ENCODE measurements at regions not wholly inside any gene's neighbourhood (a gene's known extent, or its start where the extent isn't known, plus 50 kb on each side); places are given as distances from the start of the nearest gene placed in this dataset.

DNA sequence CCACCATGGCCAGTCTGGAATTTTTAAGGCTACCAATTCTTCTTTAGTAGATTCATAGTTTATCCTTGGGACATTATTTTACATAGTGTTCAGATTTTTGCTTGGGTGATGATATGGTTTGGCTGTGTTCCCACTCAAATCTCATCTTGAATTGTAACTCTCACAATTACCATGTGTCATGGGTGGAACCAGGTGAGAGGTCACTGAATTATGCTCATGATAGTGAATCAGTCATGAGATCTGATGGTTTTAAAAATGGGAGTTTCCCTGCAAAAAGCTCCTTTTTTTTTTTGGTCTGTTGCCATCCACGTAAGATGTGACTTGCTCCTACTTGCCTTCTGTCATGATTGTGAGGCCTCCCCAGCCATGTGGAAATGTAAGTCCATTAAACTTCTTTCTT is 163.9 kb downstream of the GABRG2 start:
- H3K4me3 ChIP-seq (ENCODE audit: low read depth, low read length), result no peak overlapping the region
- DNase-seq (ENCODE audit: low read depth), result no peak
- no peak for TF ChIP-seq MYC (IDR thresholded peaks at IDR 0.05; ENCODE audit: low read depth, low read length)
- TF ChIP-seq, protein P1, sequence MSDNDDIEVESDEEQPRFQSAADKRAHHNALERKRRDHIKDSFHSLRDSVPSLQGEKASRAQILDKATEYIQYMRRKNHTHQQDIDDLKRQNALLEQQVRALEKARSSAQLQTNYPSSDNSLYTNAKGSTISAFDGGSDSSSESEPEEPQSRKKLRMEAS (IDR thresholded peaks at IDR 0.05; ENCODE audit: low read depth, low read length), result no peak
- TF ChIP-seq, protein P2, sequence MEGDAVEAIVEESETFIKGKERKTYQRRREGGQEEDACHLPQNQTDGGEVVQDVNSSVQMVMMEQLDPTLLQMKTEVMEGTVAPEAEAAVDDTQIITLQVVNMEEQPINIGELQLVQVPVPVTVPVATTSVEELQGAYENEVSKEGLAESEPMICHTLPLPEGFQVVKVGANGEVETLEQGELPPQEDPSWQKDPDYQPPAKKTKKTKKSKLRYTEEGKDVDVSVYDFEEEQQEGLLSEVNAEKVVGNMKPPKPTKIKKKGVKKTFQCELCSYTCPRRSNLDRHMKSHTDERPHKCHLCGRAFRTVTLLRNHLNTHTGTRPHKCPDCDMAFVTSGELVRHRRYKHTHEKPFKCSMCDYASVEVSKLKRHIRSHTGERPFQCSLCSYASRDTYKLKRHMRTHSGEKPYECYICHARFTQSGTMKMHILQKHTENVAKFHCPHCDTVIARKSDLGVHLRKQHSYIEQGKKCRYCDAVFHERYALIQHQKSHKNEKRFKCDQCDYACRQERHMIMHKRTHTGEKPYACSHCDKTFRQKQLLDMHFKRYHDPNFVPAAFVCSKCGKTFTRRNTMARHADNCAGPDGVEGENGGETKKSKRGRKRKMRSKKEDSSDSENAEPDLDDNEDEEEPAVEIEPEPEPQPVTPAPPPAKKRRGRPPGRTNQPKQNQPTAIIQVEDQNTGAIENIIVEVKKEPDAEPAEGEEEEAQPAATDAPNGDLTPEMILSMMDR (IDR thresholded peaks at IDR 0.05; ENCODE audit: low read depth, low read length), result no peak
- no peak for TF ChIP-seq POLR2A (IDR thresholded peaks at IDR 0.05; ENCODE audit: extremely low read depth, insufficient read length)

DNA sequence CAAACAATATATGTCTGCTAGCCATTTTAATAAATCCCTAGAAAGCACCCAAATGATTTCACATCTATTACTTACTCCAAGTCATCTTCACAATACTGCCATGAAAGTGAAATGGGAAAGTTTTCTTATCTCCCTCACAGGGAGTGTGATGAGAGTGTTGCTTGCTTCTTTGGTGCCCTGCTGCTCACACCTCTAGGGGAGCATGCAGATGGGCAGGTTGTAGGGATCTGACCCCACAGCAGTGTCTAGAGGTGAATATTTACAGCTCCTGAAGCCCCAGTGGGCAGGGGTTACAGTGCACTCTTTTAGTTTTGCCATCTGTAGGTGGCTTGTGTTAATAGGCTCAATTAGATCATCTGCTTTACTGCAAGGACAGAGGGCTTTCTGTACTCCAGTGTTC is 173.2 kb downstream of the GABRG2 start:
- TF ChIP-seq MYC (IDR thresholded peaks at IDR 0.05; ENCODE audit: low read depth, low read length), result no peak
- TF ChIP-seq, protein P1 (IDR thresholded peaks at IDR 0.05; ENCODE audit: low read depth, low read length), result no peak
- TF ChIP-seq, protein P2 (IDR thresholded peaks at IDR 0.05; ENCODE audit: low read depth, low read length), result no peak

DNA sequence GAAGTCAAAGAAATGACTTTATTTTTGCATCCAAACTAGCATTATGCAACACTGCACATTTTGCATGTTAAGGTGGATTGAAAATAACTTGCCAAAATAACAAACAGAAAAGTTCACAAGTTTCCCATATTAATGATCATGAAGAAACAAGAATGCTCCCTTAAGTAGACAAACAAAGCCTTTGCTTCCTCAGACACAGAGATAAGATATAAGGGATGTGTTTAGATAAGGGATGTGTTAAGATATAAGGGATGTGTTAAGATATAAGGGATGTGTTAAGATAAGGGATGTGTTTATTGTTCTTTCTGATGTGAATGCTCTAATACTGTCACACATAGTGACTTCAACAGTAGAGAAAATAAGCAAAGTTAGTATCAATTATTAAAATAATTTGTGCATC is 174.8 kb downstream of the GABRG2 start:
- DNase-seq (ENCODE audit: low read depth), result no peak
- no peak for TF ChIP-seq MYC (IDR thresholded peaks at IDR 0.05; ENCODE audit: low read depth, low read length)
- H3K4me3 ChIP-seq (ENCODE audit: low read depth, low read length), result no peak overlapping the region

More for the DNA sequence above, 173.2 kb downstream of the GABRG2 start:
- no peak for DNase-seq (ENCODE audit: low read depth)
- H3K4me3 ChIP-seq (ENCODE audit: low read depth, low read length), result no peak overlapping the region

DNA sequence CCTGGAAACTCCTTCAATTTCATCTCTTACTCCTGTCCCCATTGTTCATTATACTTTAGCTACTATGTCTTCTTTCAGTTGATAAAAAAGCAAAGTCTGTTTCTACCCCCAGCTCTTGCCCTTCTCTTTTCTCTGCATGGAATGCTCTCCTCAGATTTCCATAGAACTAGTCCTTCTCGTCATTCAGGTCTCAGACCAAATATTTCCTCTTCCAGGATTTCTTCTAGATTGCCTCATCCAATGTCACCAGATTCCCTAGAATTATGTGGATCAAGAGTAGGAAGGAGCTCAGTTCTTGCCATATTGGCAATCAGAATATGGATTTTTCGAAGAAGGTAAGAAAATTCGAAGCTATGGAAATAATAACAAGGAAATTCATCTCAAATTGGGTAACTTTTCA is 176.1 kb downstream of the GABRG2 start:
- DNase-seq (ENCODE audit: low read depth), result no peak
- H3K4me3 ChIP-seq (ENCODE audit: low read depth, low read length), result no peak overlapping the region
- TF ChIP-seq, protein P1 (IDR thresholded peaks at IDR 0.05; ENCODE audit: low read depth, low read length), result no peak
- TF ChIP-seq POLR2A (IDR thresholded peaks at IDR 0.05; ENCODE audit: extremely low read depth, insufficient read length), result no peak
- TF ChIP-seq MYC (IDR thresholded peaks at IDR 0.05; ENCODE audit: low read depth, low read length), result no peak
- TF ChIP-seq, protein P2 (IDR thresholded peaks at IDR 0.05; ENCODE audit: low read depth, low read length), result no peak

DNA sequence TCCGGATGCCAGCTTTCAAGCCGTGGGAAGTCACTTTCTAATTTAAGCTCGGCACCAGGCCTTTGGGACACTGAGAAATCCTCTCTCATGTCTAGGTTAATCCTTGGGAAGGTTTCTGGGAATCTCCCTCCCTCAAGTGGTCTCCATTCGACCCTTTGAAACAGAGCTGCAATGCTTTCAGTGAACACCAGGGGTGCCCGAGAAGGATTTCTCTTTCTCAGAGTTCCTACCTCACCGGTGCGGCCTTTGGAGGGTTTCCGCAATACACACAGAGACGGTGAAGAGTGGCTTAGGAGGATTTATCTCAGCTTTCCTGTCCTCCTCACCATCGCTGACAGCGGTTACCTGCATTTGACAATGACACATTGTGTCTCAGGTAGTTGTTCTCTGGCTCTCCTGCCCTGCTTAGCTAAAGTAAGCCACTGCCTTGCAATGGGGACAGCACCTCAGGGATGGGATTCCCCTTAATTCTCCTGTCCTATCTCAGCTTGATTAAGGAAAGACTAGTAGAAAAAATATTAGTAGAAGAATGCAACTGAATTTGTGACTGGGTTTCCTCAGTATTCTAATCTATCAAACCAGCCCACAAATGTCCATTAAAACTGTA is 180.6 kb downstream of the GABRG2 start:
- H3K4me3 ChIP-seq (ENCODE audit: low read depth, low read length), result no peak overlapping the region
- peak; percentile 9 for DNase-seq (ENCODE audit: low read depth)
- TF ChIP-seq, protein P1 (IDR thresholded peaks at IDR 0.05; ENCODE audit: low read depth, low read length), result no peak
- TF ChIP-seq, protein P2 (IDR thresholded peaks at IDR 0.05; ENCODE audit: low read depth, low read length), result peak; percentile 47

DNA sequence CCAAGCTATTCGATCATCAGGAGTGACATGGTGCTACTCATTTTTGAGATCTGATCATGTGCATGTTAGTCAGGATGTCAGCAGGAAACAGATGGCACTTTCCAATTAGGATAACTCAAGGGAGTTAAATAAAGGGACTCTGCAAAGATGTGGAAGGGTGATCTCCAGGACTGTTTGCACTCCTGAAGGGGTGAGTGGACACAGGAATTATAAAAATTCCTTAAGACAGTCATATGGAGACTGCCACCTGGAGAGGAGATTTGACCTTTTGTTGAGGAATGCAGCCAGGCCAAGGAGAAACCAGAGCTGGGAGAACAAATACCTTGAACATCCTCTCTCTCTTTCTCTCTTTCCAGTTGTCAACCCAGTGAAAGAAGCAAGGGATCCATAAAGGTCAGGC is 189.1 kb downstream of the GABRG2 start:
- H3K4me3 ChIP-seq (ENCODE audit: low read depth, low read length), result no peak overlapping the region
- DNase-seq (ENCODE audit: low read depth), result no peak
- TF ChIP-seq MYC (IDR thresholded peaks at IDR 0.05; ENCODE audit: low read depth, low read length) (no peak), POLR2A (IDR thresholded peaks at IDR 0.05; ENCODE audit: extremely low read depth, insufficient read length) (no peak)
- TF ChIP-seq, protein P2 (IDR thresholded peaks at IDR 0.05; ENCODE audit: low read depth, low read length), result no peak
- TF ChIP-seq, protein P1 (IDR thresholded peaks at IDR 0.05; ENCODE audit: low read depth, low read length), result no peak

Measured in NB4 (cell line).